Spleen (tissue), 7 donors: ENCODE measurements at regions not wholly inside any gene's neighbourhood (a gene's known extent, or its start where the extent isn't known, plus 50 kb on each side); places are given as distances from the start of the nearest gene placed in this dataset.

Experiments used
- POLR2AphosphoS5 ChIP-seq, 3 donors: sonication (generic); formaldehyde crosslinking; IDR thresholded peaks; one replicate each; pipeline ENCODE4 v1.5.1; 2017; ENCODE audit warnings: antibody characterized with exemption in 3 of 3
- TF ChIP-seq, protein P1 (sequence below), 11 experiments: fragments of 200-600 bp in 7 of 11; fragments of 450-650 bp in 4 of 11; sonication (generic) in 4 of 11; IDR thresholded peaks in 8 of 11; conservative IDR thresholded peaks in 3 of 11; 1 replicate in 7 of 11; 2 replicates in 4 of 11; pipeline versions ENCODE4 v1.4.0 to v1.8.0; 2016 to 2021; ENCODE audit warnings: antibody characterized with exemption in 11 of 11, inconsistent platforms in 4 of 11, mild to moderate bottlenecking in 1 of 11
- donor health status: DM: no; HTN: no; CAD: no; lungs with moderate emphysema.
- donor health status: DM: no; HTN: no; CAD: no.
- donor health status: DM: no; HTN: no; CAD: no.

DNA sequence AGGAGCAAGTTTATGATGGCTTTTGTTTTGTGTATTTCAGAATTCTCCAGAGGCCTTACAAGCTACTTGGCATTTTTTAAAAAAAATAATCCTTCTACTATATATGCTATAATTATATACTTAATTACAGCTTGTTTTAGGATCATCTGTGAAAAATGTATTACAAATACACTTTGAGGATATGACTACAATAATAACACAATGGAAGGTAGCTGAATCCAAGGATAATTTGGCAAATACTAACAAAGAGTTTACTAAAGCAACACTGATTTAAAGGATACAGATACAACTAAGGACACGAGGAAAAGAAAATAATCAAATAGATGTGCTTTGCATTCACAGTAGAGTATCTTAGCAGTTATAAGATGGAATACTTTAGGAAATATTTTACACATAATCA is 381.9 kb upstream of the CITED2 start:
- TF ChIP-seq, protein P1, sequence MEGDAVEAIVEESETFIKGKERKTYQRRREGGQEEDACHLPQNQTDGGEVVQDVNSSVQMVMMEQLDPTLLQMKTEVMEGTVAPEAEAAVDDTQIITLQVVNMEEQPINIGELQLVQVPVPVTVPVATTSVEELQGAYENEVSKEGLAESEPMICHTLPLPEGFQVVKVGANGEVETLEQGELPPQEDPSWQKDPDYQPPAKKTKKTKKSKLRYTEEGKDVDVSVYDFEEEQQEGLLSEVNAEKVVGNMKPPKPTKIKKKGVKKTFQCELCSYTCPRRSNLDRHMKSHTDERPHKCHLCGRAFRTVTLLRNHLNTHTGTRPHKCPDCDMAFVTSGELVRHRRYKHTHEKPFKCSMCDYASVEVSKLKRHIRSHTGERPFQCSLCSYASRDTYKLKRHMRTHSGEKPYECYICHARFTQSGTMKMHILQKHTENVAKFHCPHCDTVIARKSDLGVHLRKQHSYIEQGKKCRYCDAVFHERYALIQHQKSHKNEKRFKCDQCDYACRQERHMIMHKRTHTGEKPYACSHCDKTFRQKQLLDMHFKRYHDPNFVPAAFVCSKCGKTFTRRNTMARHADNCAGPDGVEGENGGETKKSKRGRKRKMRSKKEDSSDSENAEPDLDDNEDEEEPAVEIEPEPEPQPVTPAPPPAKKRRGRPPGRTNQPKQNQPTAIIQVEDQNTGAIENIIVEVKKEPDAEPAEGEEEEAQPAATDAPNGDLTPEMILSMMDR (IDR thresholded peaks at IDR 0.05 in 8 of 11, conservative IDR thresholded peaks at IDR 0.05 in 3 of 11), result no peak
- TF ChIP-seq POLR2AphosphoS5 (IDR thresholded peaks at IDR 0.05), result no peak
